Subcutaneous abdominal adipose tissue (tissue), 5 donors: ENCODE measurements at regions not wholly inside any gene's neighbourhood (a gene's known extent, or its start where the extent isn't known, plus 50 kb on each side); places are given as distances from the start of the nearest gene placed in this dataset.
"Not testable (repeated sequence)": the region's sequence is repeated elsewhere in the genome, so short reads cannot be mapped to it uniquely, and the experiment has no call there.

Experiments used
- H3K27ac ChIP-seq: one replicate; pipeline ENCODE4 v1.7.0; 2013; ENCODE audit warnings: low read depth, mild to moderate bottlenecking, inconsistent platforms, low read length, moderate library complexity
- H3K27me3 ChIP-seq, 5 donors: one replicate each; pipeline ENCODE4 v1.7.0; 2013; ENCODE audit warnings: low read length in 5 of 5, inconsistent platforms in 1 of 5; ENCODE audit not compliant: control insufficient read depth in 5 of 5, insufficient read depth in 4 of 5
- H3K36me3 ChIP-seq, 5 donors: one replicate each; pipeline ENCODE4 v1.7.0; 2013; ENCODE audit warnings: low read length in 5 of 5; ENCODE audit not compliant: control insufficient read depth in 5 of 5, insufficient read depth in 5 of 5
- H3K4me1 ChIP-seq, 5 donors: one replicate each; pipeline ENCODE4 v1.7.0; 2013; ENCODE audit warnings: low read length in 5 of 5, mild to moderate bottlenecking in 3 of 5, moderate library complexity in 1 of 5; ENCODE audit not compliant: control insufficient read depth in 5 of 5, insufficient read depth in 5 of 5
- H3K4me3 ChIP-seq, 5 donors: one replicate each; pipeline ENCODE4 v1.7.0; 2013; ENCODE audit warnings: low read length in 5 of 5, low read depth in 1 of 5
- H3K9ac ChIP-seq, 5 donors: one replicate each; pipeline ENCODE4 v1.7.0; 2013; ENCODE audit warnings: low read length in 5 of 5, mild to moderate bottlenecking in 4 of 5, moderate library complexity in 3 of 5
- H3K9me3 ChIP-seq, 5 donors: one replicate each; pipeline ENCODE4 v1.7.0; 2013; ENCODE audit warnings: low read length in 5 of 5; ENCODE audit not compliant: control insufficient read depth in 5 of 5
- donor health status: healthy.
- donor health status: healthy.
- donor health status: healthy.
- donor health status: healthy.
- donor health status: healthy.

GRCh38 chr12:94916663-94917062 is 86.8 kb downstream of the NDUFA12 start:
- Histone ChIP-seq H3K4me1 (no peaks in the 10 kb centered on the region), H3K27ac (no peak overlapping the region), H3K36me3 (no peaks in the 10 kb centered on the region), H3K27me3 (no peaks in the 10 kb centered on the region), H3K4me3 (no peak overlapping the region), H3K9ac (no peak overlapping the region), H3K9me3 (peaks cover 0 to 7% (median 0%) of the 10 kb centered on the region in 5 donors)

GRCh38 chr12:94909663-94910062 is 93.8 kb downstream of the NDUFA12 start:
- Histone ChIP-seq H3K27me3 (no peaks in the 10 kb centered on the region), H3K4me3 (no peak overlapping the region), H3K27ac (no peak overlapping the region), H3K9ac (no peak overlapping the region), H3K9me3 (peaks cover 0 to 11% (median 3%) of the 10 kb centered on the region in 5 donors), H3K36me3 (no peaks in the 10 kb centered on the region), H3K4me1 (no peaks in the 10 kb centered on the region)

GRCh38 chr12:94905749-94906148 is 97.7 kb downstream of the NDUFA12 start:
- not testable (repeated sequence) for H3K9ac ChIP-seq, H3K9me3 ChIP-seq, H3K36me3 ChIP-seq

GRCh38 chr12:94900496-94900895 is 103.0 kb downstream of the NDUFA12 start:
- Histone ChIP-seq H3K36me3 (no peaks in the 10 kb centered on the region), H3K9ac (no peak overlapping the region), H3K27me3 (no peaks in the 10 kb centered on the region), H3K27ac (no peak overlapping the region), H3K4me1 (no peaks in the 10 kb centered on the region), H3K4me3 (no peak overlapping the region), H3K9me3 (peaks cover 0 to 3% (median 0%) of the 10 kb centered on the region in 5 donors)

More at GRCh38 chr12:94905749-94906148, 97.7 kb downstream of the NDUFA12 start:
- not testable (repeated sequence) for H3K27ac ChIP-seq, H3K4me1 ChIP-seq, H3K4me3 ChIP-seq, H3K27me3 ChIP-seq

GRCh38 chr12:94898388-94898787 is 105.1 kb downstream of the NDUFA12 start:
- Histone ChIP-seq H3K36me3 (no peaks in the 10 kb centered on the region), H3K9me3 (no peaks in the 10 kb centered on the region), H3K4me3 (no peak overlapping the region), H3K27ac (no peak overlapping the region), H3K27me3 (no peaks in the 10 kb centered on the region), H3K4me1 (no peaks in the 10 kb centered on the region), H3K9ac (no peak overlapping the region)

- no peaks in the 10 kb centered on the region for H3K27me3 ChIP-seq
- H3K4me3 ChIP-seq, result no peak overlapping the region
- H3K36me3 ChIP-seq, result no peaks in the 10 kb centered on the region
- no peak overlapping the region for H3K9ac ChIP-seq
- H3K4me1 ChIP-seq, result no peaks in the 10 kb centered on the region
- H3K27ac ChIP-seq, result no peak overlapping the region
- H3K9me3 ChIP-seq, result no peaks in the 10 kb centered on the region
Observed at GRCh38 chr12:94892544-94893267, 110.8 kb downstream of the NDUFA12 start.

GRCh38 chr12:94889445-94890210 is 113.9 kb downstream of the NDUFA12 start:
- Histone ChIP-seq H3K27ac (no peak overlapping the region), H3K9ac (no peak overlapping the region), H3K36me3 (no peaks in the 10 kb centered on the region), H3K4me1 (no peaks in the 10 kb centered on the region), H3K4me3 (no peak overlapping the region), H3K27me3 (no peaks in the 10 kb centered on the region), H3K9me3 (no peaks in the 10 kb centered on the region)

GRCh38 chr12:94879542-94879941 is 124.0 kb downstream of the NDUFA12 start:
- Histone ChIP-seq H3K4me3 (no peak overlapping the region), H3K4me1 (peaks cover 0 to 3% (median 2%) of the 10 kb centered on the region in 5 donors), H3K27ac (no peak overlapping the region), H3K36me3 (no peaks in the 10 kb centered on the region), H3K27me3 (peaks cover 0 to 5% (median 3%) of the 10 kb centered on the region in 5 donors), H3K9me3 (no peaks in the 10 kb centered on the region), H3K9ac (no peak overlapping the region)

GRCh38 chr12:94875525-94875924 is 128.0 kb downstream of the NDUFA12 start:
- Histone ChIP-seq H3K4me1 (peaks cover 0 to 20% (median 17%) of the 10 kb centered on the region in 5 donors), H3K36me3 (no peaks in the 10 kb centered on the region), H3K27me3 (peaks cover 13 to 34% (median 26%) of the 10 kb centered on the region in 5 donors), H3K9me3 (no peaks in the 10 kb centered on the region), H3K4me3 (no peak overlapping the region), H3K9ac (no peak overlapping the region), H3K27ac (no peak overlapping the region)
